LNCaP clone FGC (cell line): ENCODE measurements at regions not wholly inside any gene's neighbourhood (a gene's known extent, or its start where the extent isn't known, plus 50 kb on each side); places are given as distances from the start of the nearest gene placed in this dataset.
"Not testable (repeated sequence)": the region's sequence is repeated elsewhere in the genome, so short reads cannot be mapped to it uniquely, and the experiment has no call there.

Source experiments
- DNase-seq: peaks from one replicate; pipeline ENCODE4 v3.0.0-alpha.2; 2011; ENCODE audit warnings: low read depth
- H3K4me3 ChIP-seq: 2 replicates; pipeline ENCODE4 v1.5.1; 2011; ENCODE audit warnings: mild to moderate bottlenecking, low read depth, low read length, control low read depth
- TF ChIP-seq, protein P1 (sequence below): IDR thresholded peaks from 2 replicates; pipeline ENCODE4 v1.5.1; 2012; ENCODE audit warnings: mild to moderate bottlenecking; ENCODE audit not compliant: control insufficient read depth, insufficient read depth; ENCODE audit errors: extremely low read depth

DNA sequence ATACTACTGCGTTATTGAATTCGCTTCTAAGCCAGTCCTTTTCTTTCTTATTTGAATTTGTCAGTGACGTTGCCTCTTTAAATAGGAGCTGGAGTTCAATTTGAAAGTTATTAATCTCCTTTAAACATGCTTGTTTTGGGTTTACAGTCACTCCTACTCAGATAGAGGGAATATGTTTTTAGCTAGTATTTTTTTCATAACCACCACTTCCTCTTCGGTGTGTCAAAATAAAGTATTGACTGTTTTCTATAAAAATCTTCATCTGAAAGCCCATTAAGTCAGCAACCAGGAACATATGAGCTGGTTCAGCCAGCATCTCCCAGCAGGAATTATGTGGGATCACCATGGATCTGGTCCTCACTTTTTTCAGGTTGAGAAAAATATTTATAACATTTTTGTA, 772.9 kb downstream of the DIPK2A start:
- H3K4me3 ChIP-seq, result no peak overlapping the region
- TF ChIP-seq, protein P1, sequence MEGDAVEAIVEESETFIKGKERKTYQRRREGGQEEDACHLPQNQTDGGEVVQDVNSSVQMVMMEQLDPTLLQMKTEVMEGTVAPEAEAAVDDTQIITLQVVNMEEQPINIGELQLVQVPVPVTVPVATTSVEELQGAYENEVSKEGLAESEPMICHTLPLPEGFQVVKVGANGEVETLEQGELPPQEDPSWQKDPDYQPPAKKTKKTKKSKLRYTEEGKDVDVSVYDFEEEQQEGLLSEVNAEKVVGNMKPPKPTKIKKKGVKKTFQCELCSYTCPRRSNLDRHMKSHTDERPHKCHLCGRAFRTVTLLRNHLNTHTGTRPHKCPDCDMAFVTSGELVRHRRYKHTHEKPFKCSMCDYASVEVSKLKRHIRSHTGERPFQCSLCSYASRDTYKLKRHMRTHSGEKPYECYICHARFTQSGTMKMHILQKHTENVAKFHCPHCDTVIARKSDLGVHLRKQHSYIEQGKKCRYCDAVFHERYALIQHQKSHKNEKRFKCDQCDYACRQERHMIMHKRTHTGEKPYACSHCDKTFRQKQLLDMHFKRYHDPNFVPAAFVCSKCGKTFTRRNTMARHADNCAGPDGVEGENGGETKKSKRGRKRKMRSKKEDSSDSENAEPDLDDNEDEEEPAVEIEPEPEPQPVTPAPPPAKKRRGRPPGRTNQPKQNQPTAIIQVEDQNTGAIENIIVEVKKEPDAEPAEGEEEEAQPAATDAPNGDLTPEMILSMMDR, result no peak
- DNase-seq, result no peak

DNA sequence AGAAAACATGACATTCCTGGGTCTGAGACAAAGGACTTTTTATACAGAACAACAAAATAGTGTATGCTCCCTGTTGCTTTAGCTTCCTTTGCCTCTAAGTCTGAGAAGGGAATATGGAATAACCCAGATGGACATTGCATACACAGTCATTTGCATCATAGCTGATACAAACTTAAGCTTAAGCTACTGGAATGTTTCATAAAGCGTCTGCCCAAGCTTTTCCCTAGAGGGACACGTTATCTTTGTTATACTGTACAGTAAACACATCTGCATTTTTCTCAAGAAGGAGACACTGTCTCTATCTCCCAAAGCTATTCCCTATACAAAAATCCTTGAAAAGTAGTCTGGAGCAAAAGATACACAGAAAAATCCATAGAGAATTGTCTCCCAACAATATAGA, 775.0 kb downstream of the DIPK2A start:
- H3K4me3 ChIP-seq, result no peak overlapping the region
- TF ChIP-seq, protein P1, result no peak
- no peak for DNase-seq

DNA sequence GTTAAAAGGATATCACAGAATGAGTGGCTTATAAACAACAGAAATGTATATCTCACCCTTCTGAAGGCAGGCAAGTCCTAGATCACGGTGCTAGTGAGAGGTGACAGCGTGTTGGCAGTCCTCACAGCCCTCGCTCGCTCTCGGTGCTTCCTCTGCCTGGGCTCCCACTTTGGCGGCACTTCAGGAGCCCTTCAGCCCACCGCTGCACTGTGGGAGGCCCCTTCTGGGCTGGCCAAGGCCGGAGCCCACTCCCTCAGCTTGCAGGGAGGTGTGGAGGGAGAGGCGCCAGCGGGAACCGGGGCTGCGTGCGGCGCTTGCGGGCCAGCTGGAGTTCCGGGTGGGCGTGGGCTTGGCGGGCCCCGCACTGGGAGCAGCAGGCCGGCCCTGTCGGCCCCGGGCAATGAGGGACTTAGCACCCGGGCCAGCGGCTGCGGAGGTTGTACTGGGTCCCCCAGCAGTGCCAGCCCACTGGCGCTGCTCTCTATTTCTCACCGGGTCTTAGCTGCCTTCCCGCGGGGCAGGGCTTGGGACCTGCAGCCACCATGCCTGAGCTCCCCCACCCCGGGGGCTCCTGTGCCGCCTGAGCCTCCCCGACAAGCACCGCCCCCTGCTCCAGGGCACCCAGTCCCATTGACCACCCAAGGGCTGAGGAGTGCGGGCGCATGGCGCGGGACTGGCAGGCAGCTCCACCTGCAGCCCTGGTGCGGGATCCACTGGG, 778.1 kb downstream of the DIPK2A start:
- DNase-seq, H3K4me3 ChIP-seq: not testable (repeated sequence)

DNA sequence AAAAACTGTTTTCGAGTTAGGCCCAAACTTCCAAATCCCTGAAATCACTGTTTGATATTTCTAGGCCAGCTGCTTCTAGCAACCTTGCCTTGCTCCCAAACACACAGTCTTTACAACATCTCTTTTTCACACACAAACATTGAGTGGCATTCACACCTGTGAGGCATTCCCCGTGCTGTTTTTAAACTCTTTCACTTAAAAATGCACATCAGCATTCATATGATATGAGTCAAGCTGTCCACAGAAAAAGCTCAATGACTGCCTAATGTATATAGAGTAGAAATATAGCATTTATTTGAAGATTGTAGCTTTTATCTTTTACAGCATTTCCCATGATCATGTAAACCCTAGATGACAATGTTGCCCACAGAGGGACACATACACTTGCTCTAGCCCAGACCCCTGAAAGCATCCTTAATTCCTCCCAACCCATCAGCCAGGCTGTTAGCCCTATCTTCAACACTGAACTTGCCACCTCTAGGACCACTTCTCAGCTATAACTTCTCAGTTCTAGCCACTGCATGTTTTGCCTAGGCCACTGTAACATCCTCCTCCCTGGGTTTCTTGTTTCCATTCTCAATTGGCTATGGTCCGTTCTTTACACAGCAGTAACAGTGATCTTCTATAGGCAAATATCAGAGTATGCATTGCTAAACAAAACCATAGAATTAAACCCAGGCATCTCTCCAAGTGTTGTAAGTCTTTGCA, 782.6 kb downstream of the DIPK2A start:
- no peak overlapping the region for H3K4me3 ChIP-seq
- TF ChIP-seq, protein P1, result no peak
- no peak for DNase-seq

DNA sequence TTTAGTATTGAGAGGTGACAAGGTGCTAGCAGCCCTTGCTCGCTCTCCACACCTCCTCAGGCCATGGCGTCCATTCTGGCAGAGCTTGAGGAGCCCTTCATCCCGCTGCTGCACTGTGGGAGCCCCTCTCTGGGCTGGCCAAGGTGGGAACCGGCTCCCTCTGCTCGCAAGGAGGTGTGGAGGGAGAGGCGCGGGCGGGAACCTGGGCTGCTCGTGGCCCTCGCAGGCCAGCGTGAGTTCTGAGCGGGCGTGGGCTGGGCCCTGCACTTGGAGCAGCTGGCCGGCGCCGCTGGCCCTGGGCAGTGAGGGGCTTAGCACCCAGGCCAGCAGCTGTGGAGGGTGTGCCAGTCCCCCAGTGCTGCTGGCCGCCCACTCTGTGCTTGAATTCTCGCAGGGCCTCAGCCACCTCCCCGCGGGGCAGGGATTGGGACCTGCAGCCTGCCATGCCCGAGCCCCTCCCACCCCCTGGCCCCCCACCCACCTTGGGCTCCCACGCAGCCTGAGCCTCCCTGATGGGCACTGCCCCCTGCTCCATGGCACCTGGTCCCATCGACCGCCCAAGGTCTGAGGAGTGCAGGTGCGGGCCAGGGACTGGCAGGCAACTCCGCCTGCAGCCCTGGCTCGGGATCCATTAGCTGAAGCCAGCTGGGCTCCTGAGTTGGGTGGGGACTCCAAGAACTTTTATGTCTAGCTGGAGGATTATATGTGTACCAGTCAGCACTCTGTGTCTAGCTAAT, 785.2 kb downstream of the DIPK2A start:
- no peak for DNase-seq
- H3K4me3 ChIP-seq, result no peak overlapping the region
- TF ChIP-seq, protein P1, result no peak

DNA sequence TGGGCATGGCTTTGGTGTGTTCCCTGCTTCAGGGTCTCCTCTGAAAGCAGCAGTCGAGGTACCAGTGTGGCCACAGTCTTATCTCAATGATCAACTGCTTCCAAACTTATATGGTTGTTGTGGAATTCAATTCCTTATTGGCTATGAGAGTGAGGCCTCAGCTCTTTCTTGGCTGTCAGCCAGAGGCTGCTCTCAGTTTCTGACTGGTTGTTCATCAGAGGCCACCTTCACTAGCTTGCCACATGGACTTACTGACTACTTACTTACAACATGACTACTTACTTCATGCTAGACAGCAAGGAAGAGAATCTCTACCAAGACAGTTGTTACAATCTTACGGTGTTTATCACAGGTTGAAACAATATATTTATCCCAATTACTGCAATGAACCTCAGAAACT, 789.2 kb downstream of the DIPK2A start:
- DNase-seq, result no peak
- H3K4me3 ChIP-seq, result no peak overlapping the region
- TF ChIP-seq, protein P1, result no peak

DNA sequence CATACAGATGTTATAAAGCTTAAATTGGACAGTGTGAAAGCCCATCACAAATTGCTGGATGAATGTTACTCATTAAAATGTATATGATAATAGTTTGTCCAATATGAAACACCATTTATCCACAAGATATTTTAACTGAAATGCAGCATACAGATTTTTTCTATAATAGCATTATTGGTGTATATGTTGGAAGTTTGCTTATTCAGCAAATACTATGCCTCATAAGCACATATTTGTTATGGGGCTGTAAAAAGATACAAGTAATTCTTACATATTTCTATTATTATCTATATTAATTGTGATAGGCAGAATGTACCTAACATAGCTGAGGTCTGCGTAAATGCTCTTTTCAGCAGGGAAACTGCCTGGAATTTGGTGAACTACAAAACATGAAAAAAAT, 790.5 kb downstream of the DIPK2A start:
- H3K4me3 ChIP-seq, result no peak overlapping the region
- TF ChIP-seq, protein P1, result no peak
- no peak for DNase-seq
